DOHH2 (cell line): ENCODE measurements at regions not wholly inside any gene's neighbourhood (a gene's known extent, or its start where the extent isn't known, plus 50 kb on each side); places are given as distances from the start of the nearest gene placed in this dataset.

Experiments
- CTCF ChIP-seq: fragments of 200-600 bp; sonication (generic); IDR thresholded peaks from one replicate; pipeline ENCODE4 v1.5.1; 2014; ENCODE audit warnings: antibody characterized with exemption, mild to moderate bottlenecking, low read depth, low read length; ENCODE audit not compliant: poor library complexity, severe bottlenecking
- EZH2phosphoT487 ChIP-seq: fragments of 200-600 bp; sonication (generic); IDR thresholded peaks from 2 replicates; pipeline ENCODE4 v1.6.1; 2017; ENCODE audit warnings: borderline replicate concordance, mild to moderate bottlenecking, antibody characterized with exemption, low read length, moderate library complexity, mixed read lengths

GRCh38 chr15:57897870-57898269, 167.6 kb downstream of the ALDH1A2 start:
- TF ChIP-seq EZH2phosphoT487 (no peak), CTCF (no peak)
